Aorta (tissue), 5 donors: ENCODE measurements at regions not wholly inside any gene's neighbourhood (a gene's known extent, or its start where the extent isn't known, plus 50 kb on each side); places are given as distances from the start of the nearest gene placed in this dataset.

Source experiments
- ATAC-seq: fragments of 200-7000 bp; cut with Tn5 transposase; one replicate; pipeline ENCODE4 v1.9.1; 2022; ENCODE audit warnings: moderate library complexity; ENCODE audit not compliant: low FRiP score
- DNase-seq, 2 donors: peaks; one replicate each; pipeline ENCODE4 v3.0.0-alpha.2; 2020
- H3K27ac ChIP-seq, 2 donors: one replicate each; pipeline ENCODE4 v1.5.1; 2013; ENCODE audit warnings: low read length in 2 of 2, mild to moderate bottlenecking in 2 of 2, moderate library complexity in 2 of 2, control low read depth in 1 of 2, inconsistent platforms in 1 of 2, low read depth in 1 of 2
- H3K27me3 ChIP-seq, 2 donors: one replicate each; pipeline ENCODE4 v1.6.1; 2013; ENCODE audit warnings: control low read depth in 1 of 2, low read length in 1 of 2, mild to moderate bottlenecking in 1 of 2, moderate library complexity in 1 of 2; ENCODE audit not compliant: insufficient read depth in 2 of 2, control insufficient read depth in 1 of 2
- H3K36me3 ChIP-seq, 2 donors: one replicate each; pipeline ENCODE4 v1.6.1; 2013; ENCODE audit warnings: control low read depth in 1 of 2, low read length in 1 of 2, mild to moderate bottlenecking in 1 of 2; ENCODE audit not compliant: insufficient read depth in 2 of 2, control insufficient read depth in 1 of 2
- H3K4me1 ChIP-seq, 2 donors: one replicate each; pipeline ENCODE4 v1.6.1; 2013; ENCODE audit warnings: low read length in 2 of 2, control low read depth in 1 of 2, mild to moderate bottlenecking in 1 of 2, moderate library complexity in 1 of 2; ENCODE audit not compliant: insufficient read depth in 2 of 2, control insufficient read depth in 1 of 2
- H3K4me3 ChIP-seq, 2 donors: one replicate each; pipeline ENCODE4 v1.5.1; 2013; ENCODE audit warnings: low read length in 2 of 2, control low read depth in 1 of 2, mild to moderate bottlenecking in 1 of 2
- H3K9me3 ChIP-seq: one replicate; pipeline ENCODE4 v1.6.1; 2013; ENCODE audit warnings: mild to moderate bottlenecking, low read length; ENCODE audit not compliant: control insufficient read depth
- WGBS, 2 donors: extraction: QIAGEN DNeasy Blood & Tissue Kit; methylation state at CpG; one replicate each; pipeline ENCODE4 v1.1.7; 2013; 5-methylcytosine and 5-hydroxymethylcytosine counted together
- intact Hi-C, 2 donors: fragments of 100-400 bp; cut with DNase I; formaldehyde crosslinking; loops; one replicate each; pipeline versions ENCODE4 v1.14.2 to v1.15.0; 2022
- donor health status: healthy with polysubstance abuse.
- donor health status: Bipolar disorder and iron deficiency.
- donor health status: DM: no; HTN: no; CAD: no.
- donor health status: DM: no; HTN: no; CAD: no.
- donor health status: DM: yes; HTN: yes; CAD: no.

DNA sequence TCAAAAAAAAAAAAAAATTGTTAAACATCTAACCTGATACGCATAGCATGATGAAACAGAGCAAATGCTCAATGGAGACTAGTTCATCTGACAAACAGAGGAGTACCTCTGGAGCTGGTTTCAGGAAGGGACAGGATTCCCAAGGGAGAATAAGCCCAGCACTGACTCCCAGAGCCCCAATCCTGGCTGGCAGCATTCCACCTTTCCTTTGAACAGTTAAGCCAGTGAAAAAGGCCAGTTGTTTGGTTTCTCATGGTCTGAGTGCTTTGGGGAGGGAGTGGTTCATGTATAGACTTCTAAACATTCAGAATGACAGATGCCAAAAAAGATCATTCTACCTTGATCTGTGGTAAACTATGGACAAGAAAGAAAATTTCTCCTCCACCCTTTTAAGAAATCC lies 277.9 kb upstream of the RARB start:
- Histone ChIP-seq H3K27ac (no peak overlapping the region), H3K27me3 (no peaks in the 10 kb centered on the region), H3K4me3 (no peak overlapping the region), H3K9me3 (no peaks in the 10 kb centered on the region), H3K36me3 (no peaks in the 10 kb centered on the region), H3K4me1 (peaks cover 0 to 3% of the 10 kb centered on the region in 2 donors)
- DNase-seq (no peak), ATAC-seq (no peak)
- intact Hi-C loops = no loop called here
- 95 to 97% methylated on average over 1 of the region's 1 CpG for WGBS, 2 donors

DNA sequence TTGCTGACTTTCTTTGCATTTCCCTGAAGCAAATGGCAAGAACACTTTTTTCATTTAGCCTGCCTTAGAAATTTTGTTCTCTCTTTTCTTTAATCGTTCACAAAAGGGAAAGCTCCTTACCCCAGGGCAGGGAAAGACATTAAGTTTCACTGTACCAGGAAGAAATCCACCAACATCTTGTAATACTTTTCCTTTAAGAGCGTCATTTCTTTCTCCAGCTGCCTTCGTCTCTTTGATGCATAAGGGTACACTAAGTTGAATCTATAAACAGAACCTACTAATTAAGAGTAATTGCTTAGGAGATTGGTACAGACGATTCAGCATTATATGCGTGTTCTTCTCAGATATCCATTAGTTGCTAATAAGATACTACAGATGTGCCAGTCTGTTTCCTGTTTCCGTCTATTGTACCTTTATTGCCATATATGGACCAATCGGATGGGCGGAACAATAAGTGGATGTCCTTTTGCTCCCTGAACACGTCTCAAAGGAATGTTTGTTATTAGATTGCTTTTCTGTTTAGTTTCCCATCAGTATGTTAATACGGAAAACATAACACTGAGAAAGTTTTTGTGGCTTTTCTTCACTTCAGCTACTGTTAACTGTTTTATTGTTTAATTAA lies 276.7 kb upstream of the RARB start:
- no peak overlapping the region for H3K27ac ChIP-seq
- 7 to 8% methylated on average over 10 of the region's 10 CpGs for WGBS, 2 donors
- H3K4me1 ChIP-seq = peaks cover 1 to 5% of the 10 kb centered on the region in 2 donors
- no peaks in the 10 kb centered on the region for H3K36me3 ChIP-seq
- no peaks in the 10 kb centered on the region for H3K9me3 ChIP-seq
- intact Hi-C loops = no loop called here
- ATAC-seq = peak; percentile 48
- no peaks in the 10 kb centered on the region for H3K27me3 ChIP-seq
- DNase-seq = no peak
- H3K4me3 ChIP-seq = peak overlapping the region; percentile 64 to 92

DNA sequence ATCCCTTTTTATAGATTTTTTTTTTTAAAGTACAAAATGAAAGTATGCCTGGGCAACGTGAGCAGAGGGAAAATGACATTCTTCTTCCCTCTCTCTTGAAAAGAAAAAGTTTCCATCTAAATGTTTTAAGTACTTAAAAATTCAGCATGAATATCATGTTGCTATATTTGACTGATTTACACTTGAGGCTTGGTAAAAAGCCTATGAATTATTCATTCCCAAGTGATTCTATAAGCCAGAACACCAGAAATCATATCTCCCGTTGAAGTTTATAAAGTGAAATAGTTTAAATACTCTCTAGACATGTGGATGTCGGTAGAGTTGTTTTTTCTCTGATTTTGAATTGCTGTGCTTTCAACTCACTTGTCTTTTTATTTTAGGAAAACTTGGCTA lies 276.2 kb upstream of the RARB start:
- intact Hi-C loops = no loop called here
- DNase-seq (no peak), ATAC-seq (no peak)
- no peaks in the 10 kb centered on the region for H3K36me3 ChIP-seq
- H3K27me3 ChIP-seq = no peaks in the 10 kb centered on the region
- peaks cover 1 to 5% of the 10 kb centered on the region in 2 donors for H3K4me1 ChIP-seq
- H3K9me3 ChIP-seq = no peaks in the 10 kb centered on the region
- no peak overlapping the region for H3K27ac ChIP-seq
- H3K4me3 ChIP-seq = peak overlapping the region; percentile 64 to 92
- 1 to 4% methylated on average over 3 of the region's 3 CpGs for WGBS, 2 donors

DNA sequence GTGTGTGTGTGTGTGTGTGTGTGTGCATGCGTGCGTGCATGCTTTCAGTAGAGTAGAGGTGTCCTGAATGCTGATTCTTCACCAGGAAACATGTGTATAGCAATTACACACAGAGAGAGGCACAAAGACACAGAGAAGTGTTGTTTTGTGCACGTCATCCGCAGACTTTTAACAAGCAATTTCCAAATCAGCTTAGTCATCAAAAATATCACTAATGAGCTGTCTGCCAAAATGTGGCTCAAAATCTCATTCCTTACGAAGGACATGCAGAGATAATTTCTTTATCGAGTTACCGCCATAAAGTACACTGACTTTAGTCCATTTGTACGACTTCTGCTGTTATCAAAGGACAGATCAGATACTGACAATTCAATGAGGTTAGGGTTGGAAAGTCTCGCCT lies 274.9 kb upstream of the RARB start:
- Histone ChIP-seq H3K27ac (no peak overlapping the region), H3K4me1 (peaks cover 1 to 5% of the 10 kb centered on the region in 2 donors), H3K9me3 (no peaks in the 10 kb centered on the region), H3K36me3 (no peaks in the 10 kb centered on the region), H3K4me3 (no peak overlapping the region), H3K27me3 (no peaks in the 10 kb centered on the region)
- intact Hi-C loops = no loop called here
- no peak for DNase-seq
- 92 to 93% methylated on average over 9 of the region's 9 CpGs for WGBS, 2 donors
- no peak for ATAC-seq

DNA sequence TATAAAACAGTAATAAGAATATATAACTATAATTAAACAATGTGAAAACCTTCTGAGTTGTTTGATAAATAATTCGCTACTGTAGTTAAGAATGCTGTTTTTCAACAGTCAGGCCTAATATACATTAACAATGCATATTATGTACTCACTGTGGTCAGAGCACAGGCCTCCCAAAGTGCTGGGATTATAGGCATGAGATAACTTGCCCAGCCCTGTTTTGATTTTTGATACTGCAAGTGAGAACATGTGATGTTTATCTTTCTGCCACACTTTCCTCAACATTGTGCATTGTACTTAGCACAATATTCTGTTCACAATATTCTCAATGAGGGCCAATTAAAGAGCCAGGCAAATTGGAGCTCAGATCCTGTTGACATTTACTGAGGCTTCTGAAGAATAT lies 274.5 kb upstream of the RARB start:
- Histone ChIP-seq H3K4me1 (peaks cover 1 to 5% of the 10 kb centered on the region in 2 donors), H3K27me3 (no peaks in the 10 kb centered on the region), H3K9me3 (no peaks in the 10 kb centered on the region), H3K27ac (no peak overlapping the region), H3K36me3 (no peaks in the 10 kb centered on the region), H3K4me3 (no peak overlapping the region)
- DNase-seq (no peak), ATAC-seq (no peak)
- 97 to 98% methylated on average over 1 of the region's 1 CpG for WGBS, 2 donors
- intact Hi-C loops = no loop called here

DNA sequence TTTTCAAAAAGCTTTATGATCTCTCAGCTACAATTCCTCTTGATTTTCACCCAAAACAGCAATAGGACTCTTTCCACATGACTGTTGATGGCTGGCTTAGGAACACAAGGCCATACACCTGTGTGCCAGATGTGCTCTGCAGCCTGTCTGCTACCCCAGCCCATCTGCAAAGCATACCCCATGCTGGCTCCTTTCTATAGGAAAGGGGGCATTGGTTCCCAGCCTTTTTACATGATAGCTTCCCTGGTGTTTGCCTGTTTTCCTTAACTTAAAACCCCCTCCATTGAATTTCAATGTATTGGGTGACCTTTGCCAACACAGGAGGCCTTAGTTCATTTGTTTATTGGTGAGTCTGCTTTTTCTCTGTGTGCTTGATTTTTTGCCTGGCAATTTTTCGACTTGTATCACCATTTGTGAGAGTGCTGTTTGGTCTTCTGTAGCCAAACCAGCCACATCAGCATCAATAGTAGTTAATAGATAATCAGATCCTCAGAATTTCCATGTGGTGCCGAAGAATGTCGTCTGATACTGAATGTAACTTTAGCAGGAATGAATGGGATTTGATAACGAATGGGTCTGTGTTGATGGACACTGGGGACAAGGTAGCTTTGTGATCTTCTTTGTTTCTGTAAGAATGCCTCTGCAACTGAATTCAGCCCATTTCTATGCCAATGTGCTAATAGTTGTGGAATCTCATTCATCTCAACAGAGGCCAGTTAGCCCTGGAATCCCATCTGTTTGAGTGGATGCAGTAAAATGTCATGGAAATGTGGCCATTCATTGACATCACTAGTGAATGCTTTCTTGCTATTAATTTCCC lies 272.2 kb upstream of the RARB start:
- peaks cover 1 to 2% of the 10 kb centered on the region in 2 donors for H3K4me1 ChIP-seq
- DNase-seq (no peak), ATAC-seq (no peak)
- WGBS, 2 donors = 68 to 74% methylated on average over 4 of the region's 4 CpGs
- no peaks in the 10 kb centered on the region for H3K36me3 ChIP-seq
- no peaks in the 10 kb centered on the region for H3K9me3 ChIP-seq
- intact Hi-C loops = loop anchor here in 1 of 2 donors (5.0 kb wide), 1 partner anchor 436 kb away; no protein-coding TSS in a partner anchor
- no peaks in the 10 kb centered on the region for H3K27me3 ChIP-seq
- peak overlapping the region in 1 of 2 donors; percentile 19 for H3K27ac ChIP-seq
- H3K4me3 ChIP-seq = no peak overlapping the region

DNA sequence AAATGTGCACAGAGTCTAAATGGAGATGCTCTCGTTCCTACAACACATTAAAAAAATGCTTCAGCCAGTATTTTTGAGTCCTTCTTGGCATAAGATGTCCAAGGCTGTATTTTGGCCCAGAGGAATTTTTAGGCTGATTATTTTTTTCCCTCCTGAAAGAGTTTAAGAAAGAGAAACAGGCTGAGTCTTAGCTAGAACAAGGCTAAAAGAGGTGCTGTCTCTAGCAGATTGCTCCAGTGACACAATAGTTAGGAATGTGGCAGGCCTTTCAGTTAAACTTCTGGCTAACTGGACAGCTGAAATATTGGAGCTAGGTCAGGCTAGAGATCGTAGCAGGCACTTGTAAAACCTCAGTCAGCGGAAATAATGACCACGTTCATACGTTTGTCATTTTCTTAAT lies 271.4 kb upstream of the RARB start:
- Histone ChIP-seq H3K27me3 (no peaks in the 10 kb centered on the region), H3K4me1 (peaks cover 1 to 2% of the 10 kb centered on the region in 2 donors), H3K36me3 (no peaks in the 10 kb centered on the region), H3K27ac (no peak overlapping the region), H3K9me3 (no peaks in the 10 kb centered on the region), H3K4me3 (no peak overlapping the region)
- intact Hi-C loops = loop anchor here in 1 of 2 donors (5.0 kb wide), 1 partner anchor 436 kb away; no protein-coding TSS in a partner anchor
- WGBS, 2 donors = 3 to 4% methylated on average over 5 of the region's 5 CpGs
- peak; percentile 85 for ATAC-seq
- no peak for DNase-seq

DNA sequence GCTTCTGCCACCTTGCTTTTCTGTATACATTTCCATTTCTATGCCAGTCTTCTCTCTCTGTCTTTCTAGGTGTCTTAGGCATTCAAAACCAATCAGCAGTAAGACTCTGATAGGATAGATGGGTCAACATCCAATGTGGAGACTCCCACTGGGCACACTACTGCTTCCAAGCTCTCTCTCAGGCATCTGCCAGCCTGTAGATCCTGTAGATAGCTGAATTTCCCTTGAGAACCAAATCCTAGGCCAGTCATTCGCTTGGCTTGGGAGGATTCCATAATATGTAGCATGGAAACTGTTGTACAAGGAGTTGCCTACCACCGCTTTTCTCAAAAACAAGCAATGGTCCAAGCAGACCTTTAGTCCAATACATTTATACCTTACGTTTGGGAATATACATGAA lies 262.8 kb upstream of the RARB start:
- Histone ChIP-seq H3K9me3 (no peaks in the 10 kb centered on the region), H3K36me3 (no peaks in the 10 kb centered on the region), H3K27ac (no peak overlapping the region), H3K27me3 (no peaks in the 10 kb centered on the region), H3K4me1 (no peaks in the 10 kb centered on the region), H3K4me3 (no peak overlapping the region)
- no peak for DNase-seq
- WGBS, 2 donors = 69 to 79% methylated on average over 3 of the region's 3 CpGs
- ATAC-seq = no peak
- intact Hi-C loops = no loop called here

DNA sequence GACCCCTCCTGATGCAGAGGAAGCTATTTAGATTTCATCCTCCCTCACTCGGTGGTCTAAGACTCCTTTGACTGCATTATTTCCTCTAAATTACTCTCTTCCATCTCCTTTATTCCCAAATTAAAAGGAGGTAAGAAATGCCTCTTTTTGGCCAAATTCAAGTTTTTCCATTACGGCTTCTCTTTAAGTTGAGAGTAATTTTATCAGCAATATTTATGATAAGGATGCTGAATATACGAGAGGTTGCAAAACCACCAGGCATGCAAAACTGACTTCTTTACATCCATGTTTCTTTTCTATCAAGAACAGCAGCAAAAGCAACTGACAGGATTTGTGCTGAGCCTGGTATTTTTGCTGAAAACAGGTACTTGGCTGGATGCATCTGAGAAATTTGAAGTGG lies 262.0 kb upstream of the RARB start:
- Histone ChIP-seq H3K27me3 (no peaks in the 10 kb centered on the region), H3K4me1 (no peaks in the 10 kb centered on the region), H3K27ac (no peak overlapping the region), H3K4me3 (no peak overlapping the region), H3K36me3 (no peaks in the 10 kb centered on the region), H3K9me3 (no peaks in the 10 kb centered on the region)
- intact Hi-C loops = no loop called here
- ATAC-seq (no peak), DNase-seq (no peak)
- 80 to 83% methylated on average over 3 of the region's 3 CpGs for WGBS, 2 donors
